ENCODE measurements at regions not wholly inside any gene's neighbourhood (a gene's known extent, or its start where the extent isn't known, plus 50 kb on each side); places are given as distances from the start of the nearest gene placed in this dataset.

DNA sequence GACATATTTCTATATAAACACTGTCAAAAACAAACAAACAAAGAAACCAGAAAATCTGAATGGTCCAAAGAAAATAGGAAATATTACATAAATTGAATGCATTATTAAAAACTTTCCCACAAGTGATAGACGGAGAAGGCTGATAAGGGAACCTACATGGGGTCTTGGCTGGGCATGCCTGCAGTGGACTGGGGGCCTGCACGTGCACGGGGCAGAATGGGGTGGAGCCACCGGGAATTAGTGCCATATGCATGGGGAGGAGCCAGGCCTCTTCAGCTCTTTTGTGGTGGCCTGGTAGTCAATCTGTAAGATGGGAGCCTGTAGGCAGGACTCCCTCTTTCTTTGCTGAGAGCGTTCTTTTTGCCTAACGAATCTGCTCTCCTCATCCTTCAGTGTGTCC is 1031.7 kb upstream of the FBXO33 start:
- no peak for DNase-seq (ENCODE audit: low read depth, low spot score)
- TF ChIP-seq SUZ12 (IDR thresholded peaks at IDR 0.05; ENCODE audit: extremely low read depth, insufficient read depth, insufficient read length) (no peak), YY1 (IDR thresholded peaks at IDR 0.05; ENCODE audit: insufficient read depth, insufficient read length) (no peak), ZNF274 (IDR thresholded peaks at IDR 0.05; ENCODE audit: low read depth, low read length) (no peak)
- H3K4me3 ChIP-seq (ENCODE audit: insufficient read length, low read depth) = no peak overlapping the region
- H3K9me3 ChIP-seq (ENCODE audit: insufficient read depth, low read length) = peaks cover 20% of the 10 kb centered on the region
- H3K27me3 ChIP-seq (ENCODE audit: insufficient read depth, insufficient read length) = no peaks in the 10 kb centered on the region
- H3K9ac ChIP-seq (ENCODE audit: insufficient read length, low read depth) = no peak overlapping the region
- no peaks in the 10 kb centered on the region for H3K36me3 ChIP-seq (ENCODE audit: insufficient read depth, insufficient read length, low read length)
- no peaks in the 10 kb centered on the region for H3K4me1 ChIP-seq (ENCODE audit: insufficient read depth, insufficient read length)

DNA sequence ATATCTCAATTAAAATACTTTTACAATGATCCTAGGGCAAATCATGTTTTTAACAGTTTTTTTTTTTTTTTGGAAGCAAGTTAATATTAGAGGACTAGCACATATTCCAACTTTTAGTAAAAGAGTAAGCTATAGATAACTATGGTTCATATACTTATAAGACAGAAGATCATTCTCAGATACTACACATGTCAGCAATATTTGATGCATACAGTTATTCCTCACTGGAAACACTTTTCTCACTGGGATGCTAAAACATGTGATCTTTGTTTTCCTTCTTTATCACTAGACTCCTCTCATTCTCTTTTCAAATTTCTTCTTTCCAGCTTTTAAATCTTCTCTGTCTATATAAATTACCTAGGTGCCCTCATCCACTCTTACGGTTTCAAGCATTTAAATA is 1020.4 kb upstream of the FBXO33 start:
- DNase-seq (ENCODE audit: low read depth, low spot score) = no peak
- TF ChIP-seq SUZ12 (IDR thresholded peaks at IDR 0.05; ENCODE audit: extremely low read depth, insufficient read depth, insufficient read length) (no peak), YY1 (IDR thresholded peaks at IDR 0.05; ENCODE audit: insufficient read depth, insufficient read length) (no peak), ZNF274 (IDR thresholded peaks at IDR 0.05; ENCODE audit: low read depth, low read length) (no peak)
- Histone ChIP-seq H3K27me3 (ENCODE audit: insufficient read depth, insufficient read length) (no peaks in the 10 kb centered on the region), H3K36me3 (ENCODE audit: insufficient read depth, insufficient read length, low read length) (no peaks in the 10 kb centered on the region), H3K9ac (ENCODE audit: insufficient read length, low read depth) (no peak overlapping the region), H3K4me3 (ENCODE audit: insufficient read length, low read depth) (no peak overlapping the region), H3K9me3 (ENCODE audit: insufficient read depth, low read length) (no peaks in the 10 kb centered on the region), H3K4me1 (ENCODE audit: insufficient read depth, insufficient read length) (no peaks in the 10 kb centered on the region)

DNA sequence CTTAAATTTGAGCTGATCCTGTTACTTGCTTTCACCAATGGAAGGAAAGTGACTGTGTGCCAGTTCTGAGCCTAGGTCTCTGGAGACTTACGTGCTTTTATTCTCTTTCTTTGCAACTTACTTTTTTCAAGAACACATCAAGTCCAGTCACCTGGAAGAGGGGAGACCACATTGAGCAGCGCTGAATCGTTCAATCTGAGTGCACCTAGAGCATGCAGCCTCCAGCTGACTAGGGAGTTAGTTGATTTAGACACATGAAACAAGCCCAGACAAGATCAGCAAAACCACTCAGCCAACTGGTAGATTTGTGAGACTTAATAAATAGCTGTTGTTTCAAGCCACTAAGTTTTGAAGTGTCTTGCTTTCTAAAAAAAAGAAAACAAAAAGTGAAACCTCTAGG is 1014.8 kb upstream of the FBXO33 start:
- H3K4me1 ChIP-seq (ENCODE audit: insufficient read depth, insufficient read length) = no peaks in the 10 kb centered on the region
- no peak for DNase-seq (ENCODE audit: low read depth, low spot score)
- H3K9me3 ChIP-seq (ENCODE audit: insufficient read depth, low read length) = no peaks in the 10 kb centered on the region
- H3K4me3 ChIP-seq (ENCODE audit: insufficient read length, low read depth) = no peak overlapping the region
- H3K27me3 ChIP-seq (ENCODE audit: insufficient read depth, insufficient read length) = no peaks in the 10 kb centered on the region
- H3K36me3 ChIP-seq (ENCODE audit: insufficient read depth, insufficient read length, low read length) = no peaks in the 10 kb centered on the region
- TF ChIP-seq ZNF274 (IDR thresholded peaks at IDR 0.05; ENCODE audit: low read depth, low read length) (no peak), YY1 (IDR thresholded peaks at IDR 0.05; ENCODE audit: insufficient read depth, insufficient read length) (no peak), SUZ12 (IDR thresholded peaks at IDR 0.05; ENCODE audit: extremely low read depth, insufficient read depth, insufficient read length) (no peak)
- no peak overlapping the region for H3K9ac ChIP-seq (ENCODE audit: insufficient read length, low read depth)

DNA sequence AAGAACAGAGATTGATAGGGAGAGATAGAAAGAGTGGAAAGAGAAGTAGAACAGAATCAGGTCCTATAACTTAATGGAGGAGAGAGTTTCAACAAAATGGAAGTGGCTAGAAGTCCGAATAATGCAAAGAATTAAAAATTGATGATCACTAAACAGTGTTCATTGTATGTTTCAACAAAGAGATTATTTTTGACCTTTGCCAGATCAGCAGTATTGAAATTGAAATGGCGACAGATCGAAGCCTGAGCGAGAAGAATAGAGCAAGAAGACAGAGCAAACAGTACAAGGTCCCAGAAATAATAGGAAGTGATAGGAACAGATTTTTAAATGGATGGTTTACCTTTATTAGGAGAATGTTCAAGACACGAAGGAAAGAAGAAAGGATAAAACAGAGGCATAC is 1012.8 kb upstream of the FBXO33 start:
- no peak overlapping the region for H3K4me3 ChIP-seq (ENCODE audit: insufficient read length, low read depth)
- H3K9me3 ChIP-seq (ENCODE audit: insufficient read depth, low read length) = no peaks in the 10 kb centered on the region
- no peak for DNase-seq (ENCODE audit: low read depth, low spot score)
- no peaks in the 10 kb centered on the region for H3K36me3 ChIP-seq (ENCODE audit: insufficient read depth, insufficient read length, low read length)
- H3K27me3 ChIP-seq (ENCODE audit: insufficient read depth, insufficient read length) = no peaks in the 10 kb centered on the region
- H3K4me1 ChIP-seq (ENCODE audit: insufficient read depth, insufficient read length) = no peaks in the 10 kb centered on the region
- no peak overlapping the region for H3K9ac ChIP-seq (ENCODE audit: insufficient read length, low read depth)
- TF ChIP-seq YY1 (IDR thresholded peaks at IDR 0.05; ENCODE audit: insufficient read depth, insufficient read length) (no peak), ZNF274 (IDR thresholded peaks at IDR 0.05; ENCODE audit: low read depth, low read length) (no peak), SUZ12 (IDR thresholded peaks at IDR 0.05; ENCODE audit: extremely low read depth, insufficient read depth, insufficient read length) (no peak)

DNA sequence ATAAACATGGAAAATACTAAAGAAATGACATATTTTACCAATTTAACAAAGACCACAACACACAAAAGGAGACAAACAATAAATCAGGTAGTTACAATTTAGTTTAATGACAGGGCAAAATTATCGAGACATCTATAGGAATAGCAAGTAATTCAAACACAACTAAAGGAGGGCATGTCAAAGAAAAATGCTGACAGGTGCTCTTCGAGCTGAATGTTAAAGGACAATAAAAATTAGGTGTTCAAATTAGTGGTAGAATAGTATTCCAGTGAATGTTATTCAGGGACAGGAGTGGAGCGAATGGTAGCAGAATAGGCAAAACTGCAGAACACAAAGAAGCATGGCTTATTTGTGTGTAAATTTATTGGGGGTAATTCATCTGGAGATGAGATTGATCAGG is 1004.3 kb upstream of the FBXO33 start:
- DNase-seq (ENCODE audit: low read depth, low spot score) = no peak
- Histone ChIP-seq H3K27me3 (ENCODE audit: insufficient read depth, insufficient read length) (no peaks in the 10 kb centered on the region), H3K9me3 (ENCODE audit: insufficient read depth, low read length) (no peaks in the 10 kb centered on the region), H3K4me1 (ENCODE audit: insufficient read depth, insufficient read length) (no peaks in the 10 kb centered on the region), H3K36me3 (ENCODE audit: insufficient read depth, insufficient read length, low read length) (no peaks in the 10 kb centered on the region), H3K9ac (ENCODE audit: insufficient read length, low read depth) (no peak overlapping the region), H3K4me3 (ENCODE audit: insufficient read length, low read depth) (no peak overlapping the region)
- TF ChIP-seq YY1 (IDR thresholded peaks at IDR 0.05; ENCODE audit: insufficient read depth, insufficient read length) (no peak), SUZ12 (IDR thresholded peaks at IDR 0.05; ENCODE audit: extremely low read depth, insufficient read depth, insufficient read length) (no peak), ZNF274 (IDR thresholded peaks at IDR 0.05; ENCODE audit: low read depth, low read length) (no peak)

DNA sequence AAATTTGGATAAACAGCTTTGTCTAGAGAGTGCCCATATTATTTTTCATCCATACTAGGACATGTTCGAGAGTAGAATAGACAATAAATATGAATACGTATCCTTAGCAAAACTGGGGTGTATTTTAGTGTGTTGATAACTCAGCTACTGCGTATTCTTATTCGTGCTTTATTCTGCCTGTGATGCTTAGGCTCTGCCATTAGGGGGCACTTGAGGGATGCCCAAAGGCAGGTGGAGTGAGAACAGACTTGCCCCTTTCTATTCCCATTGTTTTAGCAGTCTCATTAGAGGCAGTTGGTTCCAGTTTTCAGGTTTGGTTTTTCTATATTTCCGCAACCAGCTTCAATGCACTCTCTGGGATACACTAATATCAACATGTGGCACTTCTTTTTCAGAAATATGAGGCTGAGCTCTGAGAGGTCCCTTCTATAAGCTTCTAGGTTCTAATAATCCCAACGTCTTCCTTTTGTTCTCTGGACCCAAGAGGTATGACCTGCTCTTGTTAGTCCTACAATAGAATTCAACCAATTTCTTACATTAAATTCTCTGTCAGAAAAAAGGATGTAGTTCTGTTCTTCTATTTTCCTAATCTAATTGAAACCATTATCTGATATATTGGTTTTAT is 985.7 kb upstream of the FBXO33 start:
- H3K4me3 ChIP-seq (ENCODE audit: insufficient read length, low read depth) = no peak overlapping the region
- DNase-seq (ENCODE audit: low read depth, low spot score) = peak; percentile 27
- TF ChIP-seq SUZ12 (IDR thresholded peaks at IDR 0.05; ENCODE audit: extremely low read depth, insufficient read depth, insufficient read length) = no peak
- no peak for TF ChIP-seq YY1 (IDR thresholded peaks at IDR 0.05; ENCODE audit: insufficient read depth, insufficient read length)

DNA sequence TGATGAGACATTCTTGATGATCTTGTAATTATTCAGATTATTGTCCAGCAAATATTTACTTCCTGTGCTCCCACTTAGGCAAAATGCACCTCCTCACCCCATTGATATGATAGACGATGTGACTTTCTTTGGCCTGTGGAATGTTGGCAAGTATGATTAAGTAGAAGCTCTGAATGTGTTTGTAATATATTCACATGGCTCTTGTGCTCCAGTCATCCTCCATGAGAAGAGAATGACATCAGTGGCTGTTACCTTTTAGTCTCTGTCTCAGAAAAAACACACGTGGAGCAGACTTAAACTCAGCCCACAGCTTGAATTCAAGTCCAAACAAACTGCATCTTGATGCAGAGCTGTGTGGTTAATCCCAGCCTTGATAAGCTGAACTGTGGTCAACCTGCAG is 984.3 kb upstream of the FBXO33 start:
- Histone ChIP-seq H3K9me3 (ENCODE audit: insufficient read depth, low read length) (no peaks in the 10 kb centered on the region), H3K36me3 (ENCODE audit: insufficient read depth, insufficient read length, low read length) (no peaks in the 10 kb centered on the region), H3K9ac (ENCODE audit: insufficient read length, low read depth) (no peak overlapping the region), H3K4me3 (ENCODE audit: insufficient read length, low read depth) (no peak overlapping the region), H3K27me3 (ENCODE audit: insufficient read depth, insufficient read length) (no peaks in the 10 kb centered on the region), H3K4me1 (ENCODE audit: insufficient read depth, insufficient read length) (no peaks in the 10 kb centered on the region)
- no peak for DNase-seq (ENCODE audit: low read depth, low spot score)
- TF ChIP-seq ZNF274 (IDR thresholded peaks at IDR 0.05; ENCODE audit: low read depth, low read length) = no peak

More for the DNA sequence above, 985.7 kb upstream of the FBXO33 start:
- Histone ChIP-seq H3K4me1 (ENCODE audit: insufficient read depth, insufficient read length) (no peaks in the 10 kb centered on the region), H3K9ac (ENCODE audit: insufficient read length, low read depth) (no peak overlapping the region), H3K36me3 (ENCODE audit: insufficient read depth, insufficient read length, low read length) (no peaks in the 10 kb centered on the region), H3K9me3 (ENCODE audit: insufficient read depth, low read length) (no peaks in the 10 kb centered on the region), H3K27me3 (ENCODE audit: insufficient read depth, insufficient read length) (no peaks in the 10 kb centered on the region)

DNA sequence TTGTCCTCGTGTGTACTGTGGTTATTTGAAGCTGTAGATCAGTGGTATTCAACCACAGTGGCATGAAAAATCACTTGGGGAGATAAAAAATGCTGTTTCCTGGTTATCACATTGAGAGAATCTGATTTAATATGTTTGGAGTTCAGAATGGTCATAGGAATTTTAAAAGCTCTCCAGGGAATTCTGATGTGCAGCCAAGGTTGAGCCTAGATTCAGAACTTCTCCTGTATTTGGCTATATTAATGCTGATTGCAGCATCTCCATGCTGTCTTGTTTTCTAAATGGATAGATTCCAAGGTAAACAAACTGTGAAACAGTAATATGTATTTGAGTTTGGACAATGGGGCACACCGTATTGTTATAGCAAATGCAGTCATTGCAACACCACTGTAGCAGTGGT is 982.2 kb upstream of the FBXO33 start:
- Histone ChIP-seq H3K4me1 (ENCODE audit: insufficient read depth, insufficient read length) (no peaks in the 10 kb centered on the region), H3K27me3 (ENCODE audit: insufficient read depth, insufficient read length) (no peaks in the 10 kb centered on the region), H3K4me3 (ENCODE audit: insufficient read length, low read depth) (no peak overlapping the region), H3K9ac (ENCODE audit: insufficient read length, low read depth) (no peak overlapping the region), H3K36me3 (ENCODE audit: insufficient read depth, insufficient read length, low read length) (no peaks in the 10 kb centered on the region), H3K9me3 (ENCODE audit: insufficient read depth, low read length) (no peaks in the 10 kb centered on the region)
- TF ChIP-seq YY1 (IDR thresholded peaks at IDR 0.05; ENCODE audit: insufficient read depth, insufficient read length) (no peak), SUZ12 (IDR thresholded peaks at IDR 0.05; ENCODE audit: extremely low read depth, insufficient read depth, insufficient read length) (no peak), ZNF274 (IDR thresholded peaks at IDR 0.05; ENCODE audit: low read depth, low read length) (no peak)
- no peak for DNase-seq (ENCODE audit: low read depth, low spot score)
